IgD-negative memory B cell (primary cell): ENCODE measurements at regions not wholly inside any gene's neighbourhood (a gene's known extent, or its start where the extent isn't known, plus 50 kb on each side); places are given as distances from the start of the nearest gene placed in this dataset.
A peak's percentile ranks its signal among the peaks of the same experiment; 100 is the strongest.
"Not testable (repeated sequence)": the region's sequence is repeated elsewhere in the genome, so short reads cannot be mapped to it uniquely, and the experiment has no call there.

Source experiments
- H3K27ac Mint-ChIP-seq, 3 donors: one replicate each; pipeline ENCODE4 v1.8.0; 2020 to 2022; ENCODE audit warnings: mild to moderate bottlenecking in 3 of 3, mixed read lengths in 3 of 3, moderate library complexity in 1 of 3
- H3K27me3 Mint-ChIP-seq: one replicate; pipeline ENCODE4 v1.8.0; 2021; ENCODE audit warnings: mixed read lengths
- H3K36me3 Mint-ChIP-seq: one replicate; pipeline ENCODE4 v1.8.0; 2020; ENCODE audit warnings: mild to moderate bottlenecking, mixed read lengths
- H3K4me1 Mint-ChIP-seq, 3 donors: one replicate each; pipeline ENCODE4 v1.8.0; 2020 to 2022; ENCODE audit warnings: mixed read lengths in 3 of 3, mild to moderate bottlenecking in 1 of 3
- H3K4me3 Mint-ChIP-seq, 4 donors: one replicate each; pipeline ENCODE4 v1.8.0; 2020 to 2022; ENCODE audit warnings: mild to moderate bottlenecking in 4 of 4, mixed read lengths in 4 of 4, moderate library complexity in 3 of 4
- H3K9me3 Mint-ChIP-seq, 3 donors: one replicate each; pipeline ENCODE4 v1.8.0; 2020 to 2021; ENCODE audit warnings: mixed read lengths in 3 of 3, mild to moderate bottlenecking in 1 of 3

- not testable (repeated sequence) for H3K9me3 Mint-ChIP-seq, H3K36me3 Mint-ChIP-seq, H3K27ac Mint-ChIP-seq, H3K27me3 Mint-ChIP-seq, H3K4me3 Mint-ChIP-seq, H3K4me1 Mint-ChIP-seq
Observed at GRCh38 chr6:164339442-164339841, 924.9 kb downstream of the QKI start.

GRCh38 chr6:164337925-164338397 lies 923.4 kb downstream of the QKI start:
- H3K36me3 Mint-ChIP-seq: no peaks in the 10 kb centered on the region
- no peaks in the 10 kb centered on the region for H3K4me1 Mint-ChIP-seq
- peak overlapping the region in 1 of 3 donors; percentile 48 for H3K27ac Mint-ChIP-seq
- no peak overlapping the region for H3K4me3 Mint-ChIP-seq
- H3K27me3 Mint-ChIP-seq: no peaks in the 10 kb centered on the region
- H3K9me3 Mint-ChIP-seq: peaks cover 0 to 3% (median 0%) of the 10 kb centered on the region in 3 donors

GRCh38 chr6:164337024-164337924 lies 922.8 kb downstream of the QKI start:
- Mint-ChIP-seq H3K4me3 (no peak overlapping the region), H3K27me3 (no peaks in the 10 kb centered on the region), H3K36me3 (no peaks in the 10 kb centered on the region), H3K4me1 (no peaks in the 10 kb centered on the region), H3K27ac (peak overlapping the region in 1 of 3 donors; percentile 48), H3K9me3 (peaks cover 0 to 2% (median 0%) of the 10 kb centered on the region in 3 donors)

GRCh38 chr6:164336455-164336854 lies 921.9 kb downstream of the QKI start:
- Mint-ChIP-seq H3K4me1 (no peaks in the 10 kb centered on the region), H3K27me3 (no peaks in the 10 kb centered on the region), H3K36me3 (no peaks in the 10 kb centered on the region), H3K4me3 (no peak overlapping the region), H3K9me3 (no peaks in the 10 kb centered on the region), H3K27ac (no peak overlapping the region)

GRCh38 chr6:164331026-164331425 lies 916.5 kb downstream of the QKI start:
- H3K9me3 Mint-ChIP-seq: peaks cover 0 to 7% (median 0%) of the 10 kb centered on the region in 3 donors
- H3K27ac Mint-ChIP-seq: no peak overlapping the region
- no peak overlapping the region for H3K4me3 Mint-ChIP-seq
- H3K27me3 Mint-ChIP-seq: no peaks in the 10 kb centered on the region
- H3K4me1 Mint-ChIP-seq: no peaks in the 10 kb centered on the region
- no peaks in the 10 kb centered on the region for H3K36me3 Mint-ChIP-seq

- H3K27ac Mint-ChIP-seq: no peak overlapping the region
- H3K27me3 Mint-ChIP-seq: no peaks in the 10 kb centered on the region
- peaks cover 0 to 17% (median 8%) of the 10 kb centered on the region in 3 donors for H3K9me3 Mint-ChIP-seq
- H3K4me3 Mint-ChIP-seq: no peak overlapping the region
- H3K36me3 Mint-ChIP-seq: no peaks in the 10 kb centered on the region
- no peaks in the 10 kb centered on the region for H3K4me1 Mint-ChIP-seq
Observed at GRCh38 chr6:164325168-164325567, 910.6 kb downstream of the QKI start.

GRCh38 chr6:164322533-164322932 lies 908.0 kb downstream of the QKI start:
- Mint-ChIP-seq H3K4me1 (no peaks in the 10 kb centered on the region), H3K9me3 (peaks cover 0 to 26% (median 8%) of the 10 kb centered on the region in 3 donors), H3K4me3 (no peak overlapping the region), H3K27me3 (no peaks in the 10 kb centered on the region), H3K27ac (no peak overlapping the region), H3K36me3 (no peaks in the 10 kb centered on the region)

- Mint-ChIP-seq H3K9me3 (peaks cover 0 to 20% (median 8%) of the 10 kb centered on the region in 3 donors), H3K27me3 (no peaks in the 10 kb centered on the region), H3K4me1 (no peaks in the 10 kb centered on the region), H3K36me3 (no peaks in the 10 kb centered on the region), H3K4me3 (no peak overlapping the region), H3K27ac (no peak overlapping the region)
Observed at GRCh38 chr6:164321297-164321696, 906.8 kb downstream of the QKI start.

- Mint-ChIP-seq H3K27ac (no peak overlapping the region), H3K4me1 (no peaks in the 10 kb centered on the region), H3K4me3 (no peak overlapping the region), H3K9me3 (peaks cover 0 to 10% (median 2%) of the 10 kb centered on the region in 3 donors), H3K36me3 (no peaks in the 10 kb centered on the region), H3K27me3 (no peaks in the 10 kb centered on the region)
Observed at GRCh38 chr6:164315376-164315775, 900.9 kb downstream of the QKI start.

- H3K9me3 Mint-ChIP-seq: peaks cover 4 to 5% (median 4%) of the 10 kb centered on the region in 3 donors
- no peaks in the 10 kb centered on the region for H3K4me1 Mint-ChIP-seq
- peaks cover 2% of the 10 kb centered on the region for H3K36me3 Mint-ChIP-seq
- no peaks in the 10 kb centered on the region for H3K27me3 Mint-ChIP-seq
- H3K27ac Mint-ChIP-seq: no peak overlapping the region
- no peak overlapping the region for H3K4me3 Mint-ChIP-seq
Observed at GRCh38 chr6:164308339-164308738, 893.8 kb downstream of the QKI start.

- Mint-ChIP-seq H3K4me3 (no peak overlapping the region), H3K27ac (no peak overlapping the region), H3K36me3 (no peaks in the 10 kb centered on the region), H3K9me3 (peaks cover 0 to 6% (median under 1%) of the 10 kb centered on the region in 3 donors), H3K27me3 (no peaks in the 10 kb centered on the region), H3K4me1 (no peaks in the 10 kb centered on the region)
Observed at GRCh38 chr6:164303102-164303964, 888.8 kb downstream of the QKI start.

GRCh38 chr6:164296411-164296810 lies 881.9 kb downstream of the QKI start:
- Mint-ChIP-seq H3K27ac (no peak overlapping the region), H3K4me1 (no peaks in the 10 kb centered on the region), H3K36me3 (no peaks in the 10 kb centered on the region), H3K4me3 (no peak overlapping the region), H3K9me3 (peaks cover 0 to 7% (median 2%) of the 10 kb centered on the region in 3 donors), H3K27me3 (no peaks in the 10 kb centered on the region)

GRCh38 chr6:164294047-164294784 lies 879.7 kb downstream of the QKI start:
- Mint-ChIP-seq H3K27ac (no peak overlapping the region), H3K9me3 (peaks cover 0 to 7% (median 2%) of the 10 kb centered on the region in 3 donors), H3K27me3 (no peaks in the 10 kb centered on the region), H3K4me3 (no peak overlapping the region), H3K4me1 (no peaks in the 10 kb centered on the region), H3K36me3 (no peaks in the 10 kb centered on the region)

- Mint-ChIP-seq H3K27ac (no peak overlapping the region), H3K4me1 (no peaks in the 10 kb centered on the region), H3K36me3 (no peaks in the 10 kb centered on the region), H3K27me3 (no peaks in the 10 kb centered on the region), H3K4me3 (no peak overlapping the region), H3K9me3 (peaks cover 0 to 6% (median 0%) of the 10 kb centered on the region in 3 donors)
Observed at GRCh38 chr6:164291224-164291623, 876.7 kb downstream of the QKI start.

- Mint-ChIP-seq H3K27me3 (no peaks in the 10 kb centered on the region), H3K27ac (no peak overlapping the region), H3K4me1 (no peaks in the 10 kb centered on the region), H3K4me3 (no peak overlapping the region), H3K9me3 (peaks cover 0 to 3% (median 0%) of the 10 kb centered on the region in 3 donors), H3K36me3 (no peaks in the 10 kb centered on the region)
Observed at GRCh38 chr6:164290101-164290500, 875.6 kb downstream of the QKI start.
